ENCODE measurements at regions not wholly inside any gene's neighbourhood (a gene's known extent, or its start where the extent isn't known, plus 50 kb on each side); places are given as distances from the start of the nearest gene placed in this dataset.

DNA sequence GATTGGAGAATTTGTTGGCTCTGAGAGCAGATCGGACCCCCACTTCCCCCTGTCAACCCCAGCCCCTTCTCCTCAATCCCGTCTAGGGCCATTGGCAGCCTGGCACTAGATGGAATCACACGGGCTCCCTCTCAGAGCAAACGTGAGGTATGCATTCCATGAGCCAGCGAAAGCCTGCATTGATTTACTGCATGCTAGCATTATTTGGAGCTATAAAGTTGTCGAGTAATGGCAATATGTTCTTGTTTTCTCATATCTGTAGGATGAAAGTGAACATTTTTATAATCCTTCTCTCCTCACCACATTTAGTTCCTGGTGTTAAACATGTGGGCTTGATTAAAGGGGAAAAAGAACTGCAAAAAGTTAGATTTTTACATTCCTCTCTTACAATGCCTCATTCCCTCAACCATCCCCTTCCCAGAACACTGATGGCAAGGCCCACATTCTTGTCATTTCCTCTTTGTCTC is 159.2 kb downstream of the SPRY1 start:
- TF ChIP-seq, protein P1, sequence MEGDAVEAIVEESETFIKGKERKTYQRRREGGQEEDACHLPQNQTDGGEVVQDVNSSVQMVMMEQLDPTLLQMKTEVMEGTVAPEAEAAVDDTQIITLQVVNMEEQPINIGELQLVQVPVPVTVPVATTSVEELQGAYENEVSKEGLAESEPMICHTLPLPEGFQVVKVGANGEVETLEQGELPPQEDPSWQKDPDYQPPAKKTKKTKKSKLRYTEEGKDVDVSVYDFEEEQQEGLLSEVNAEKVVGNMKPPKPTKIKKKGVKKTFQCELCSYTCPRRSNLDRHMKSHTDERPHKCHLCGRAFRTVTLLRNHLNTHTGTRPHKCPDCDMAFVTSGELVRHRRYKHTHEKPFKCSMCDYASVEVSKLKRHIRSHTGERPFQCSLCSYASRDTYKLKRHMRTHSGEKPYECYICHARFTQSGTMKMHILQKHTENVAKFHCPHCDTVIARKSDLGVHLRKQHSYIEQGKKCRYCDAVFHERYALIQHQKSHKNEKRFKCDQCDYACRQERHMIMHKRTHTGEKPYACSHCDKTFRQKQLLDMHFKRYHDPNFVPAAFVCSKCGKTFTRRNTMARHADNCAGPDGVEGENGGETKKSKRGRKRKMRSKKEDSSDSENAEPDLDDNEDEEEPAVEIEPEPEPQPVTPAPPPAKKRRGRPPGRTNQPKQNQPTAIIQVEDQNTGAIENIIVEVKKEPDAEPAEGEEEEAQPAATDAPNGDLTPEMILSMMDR (IDR thresholded peaks at IDR 0.05; ENCODE audit: low read length), result no peak
- TF ChIP-seq EZH2 (IDR thresholded peaks at IDR 0.05; ENCODE audit: borderline replicate concordance, low read length), result no peak
